ENCODE measurements at regions not wholly inside any gene's neighbourhood (a gene's known extent, or its start where the extent isn't known, plus 50 kb on each side); places are given as distances from the start of the nearest gene placed in this dataset.
"Not testable (repeated sequence)": the region's sequence is repeated elsewhere in the genome, so short reads cannot be mapped to it uniquely, and the experiment has no call there.

DNA sequence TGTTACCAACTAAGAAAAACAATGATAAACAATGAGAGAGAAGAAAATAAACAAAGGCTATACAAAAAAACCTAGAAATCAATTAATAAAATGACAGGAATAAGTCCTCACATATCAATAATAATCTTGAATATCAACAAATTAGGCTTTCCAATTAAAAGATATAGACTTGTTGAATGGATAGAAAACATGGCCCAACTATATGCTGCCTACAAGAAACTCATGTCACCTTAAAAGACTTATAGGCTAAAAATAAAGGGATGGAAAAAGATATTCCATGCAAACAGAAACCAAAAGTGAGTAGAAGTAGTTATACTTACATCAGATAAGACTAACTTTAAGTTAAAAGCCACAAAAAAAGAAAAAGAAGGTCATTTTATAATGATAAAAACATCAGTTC is 183.9 kb downstream of the MYRFL start:
- H3K9me3 ChIP-seq (ENCODE audit: control insufficient read depth, low read depth, low read length), result peaks cover 11% of the 10 kb centered on the region
- H3K36me3 ChIP-seq (ENCODE audit: control insufficient read depth, insufficient read depth, low read length), result no peaks in the 10 kb centered on the region
- H3K27ac ChIP-seq (ENCODE audit: low read length), result no peak overlapping the region
- H3K4me1 ChIP-seq (ENCODE audit: control insufficient read depth, insufficient read depth, low read length), result no peaks in the 10 kb centered on the region
- DNase-seq, result no peak
- no peaks in the 10 kb centered on the region for H3K27me3 ChIP-seq (ENCODE audit: control insufficient read depth, insufficient read depth, low read length)
- H3K4me3 ChIP-seq (ENCODE audit: low read length), result no peak overlapping the region

DNA sequence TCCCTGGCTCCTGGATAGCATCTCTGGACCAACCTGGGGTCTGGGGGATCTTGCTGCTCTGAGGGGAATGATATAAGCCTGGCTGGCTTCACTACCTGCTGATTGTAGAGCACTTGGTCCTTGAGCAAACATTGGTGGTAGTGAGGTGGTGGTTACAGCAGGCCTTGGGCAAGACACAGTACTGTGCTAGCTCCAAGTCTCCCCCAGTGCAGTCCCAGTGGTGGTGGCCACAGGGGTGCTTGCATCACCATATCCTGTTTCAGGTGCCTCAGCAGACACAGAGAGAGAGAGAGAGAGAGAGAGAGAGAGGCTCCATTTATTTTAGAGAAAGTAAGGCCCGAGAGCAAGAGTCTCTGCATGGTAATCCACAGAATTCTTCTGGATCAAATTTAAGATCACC is 186.3 kb downstream of the MYRFL start:
- Histone ChIP-seq H3K27ac (ENCODE audit: low read length) (no peak overlapping the region), H3K9me3 (ENCODE audit: control insufficient read depth, low read depth, low read length) (peaks cover 11% of the 10 kb centered on the region), H3K4me1 (ENCODE audit: control insufficient read depth, insufficient read depth, low read length) (no peaks in the 10 kb centered on the region), H3K36me3 (ENCODE audit: control insufficient read depth, insufficient read depth, low read length) (no peaks in the 10 kb centered on the region), H3K27me3 (ENCODE audit: control insufficient read depth, insufficient read depth, low read length) (no peaks in the 10 kb centered on the region), H3K4me3 (ENCODE audit: low read length) (no peak overlapping the region)
- no CpG with 5 or more reads among the region's 1 CpG for WGBS (ENCODE audit: insufficient coverage, low lambda C conversion rate)
- no peak for DNase-seq

DNA sequence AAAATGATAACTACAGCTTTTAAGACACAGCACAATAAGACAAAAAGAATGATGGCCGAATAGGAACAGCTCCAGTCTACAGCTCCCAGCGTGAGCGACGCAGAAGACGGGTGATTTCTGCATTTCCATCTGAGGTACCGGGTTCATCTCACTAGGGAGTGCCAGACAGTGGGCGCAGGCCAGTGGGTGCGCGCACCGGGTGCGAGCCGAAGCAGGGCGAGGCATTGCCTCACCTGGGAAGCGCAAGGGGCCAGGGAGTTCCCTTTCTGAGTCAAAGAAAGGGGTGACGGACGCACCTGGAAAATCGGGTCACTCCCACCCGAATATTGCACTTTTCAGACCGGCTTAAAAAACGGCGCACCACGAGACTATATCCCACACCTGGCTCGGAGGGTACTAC is 188.0 kb downstream of the MYRFL start:
- H3K36me3 ChIP-seq (ENCODE audit: control insufficient read depth, insufficient read depth, low read length); DNase-seq; H3K27ac ChIP-seq (ENCODE audit: low read length); H3K4me3 ChIP-seq (ENCODE audit: low read length); H3K4me1 ChIP-seq (ENCODE audit: control insufficient read depth, insufficient read depth, low read length); H3K9me3 ChIP-seq (ENCODE audit: control insufficient read depth, low read depth, low read length); H3K27me3 ChIP-seq (ENCODE audit: control insufficient read depth, insufficient read depth, low read length): not testable (repeated sequence)
- WGBS (ENCODE audit: insufficient coverage, low lambda C conversion rate), result no CpG with 5 or more reads among the region's 23 CpGs

DNA sequence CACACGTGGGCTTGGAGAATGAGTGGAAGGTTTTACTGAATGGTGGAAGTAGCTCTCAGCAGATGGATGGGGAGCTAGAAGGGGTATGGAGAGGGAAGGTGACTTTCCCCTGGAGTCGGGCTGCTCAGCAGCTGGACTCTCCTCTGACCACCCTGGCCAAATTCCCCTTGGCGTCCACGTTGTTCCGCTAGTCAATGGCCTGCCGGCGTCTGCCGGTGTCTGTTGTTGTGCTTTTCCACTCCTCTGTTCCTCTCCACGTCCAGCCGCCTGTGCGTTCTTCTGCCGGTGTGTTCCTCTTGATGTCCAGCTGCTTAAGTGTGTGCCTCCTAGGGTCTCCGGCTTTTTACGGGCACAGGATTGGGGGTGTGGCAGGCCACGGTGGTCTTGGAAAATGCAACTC is 203.5 kb downstream of the MYRFL start:
- DNase-seq, result no peak
- no peak overlapping the region for H3K4me3 ChIP-seq (ENCODE audit: low read length)
- peaks cover 7% of the 10 kb centered on the region for H3K9me3 ChIP-seq (ENCODE audit: control insufficient read depth, low read depth, low read length)
- no peaks in the 10 kb centered on the region for H3K4me1 ChIP-seq (ENCODE audit: control insufficient read depth, insufficient read depth, low read length)
- WGBS (ENCODE audit: insufficient coverage, low lambda C conversion rate), result 92% methylated on average over 2 of the region's 15 CpGs
- H3K27ac ChIP-seq (ENCODE audit: low read length), result no peak overlapping the region
- H3K36me3 ChIP-seq (ENCODE audit: control insufficient read depth, insufficient read depth, low read length), result no peaks in the 10 kb centered on the region
- H3K27me3 ChIP-seq (ENCODE audit: control insufficient read depth, insufficient read depth, low read length), result no peaks in the 10 kb centered on the region

DNA sequence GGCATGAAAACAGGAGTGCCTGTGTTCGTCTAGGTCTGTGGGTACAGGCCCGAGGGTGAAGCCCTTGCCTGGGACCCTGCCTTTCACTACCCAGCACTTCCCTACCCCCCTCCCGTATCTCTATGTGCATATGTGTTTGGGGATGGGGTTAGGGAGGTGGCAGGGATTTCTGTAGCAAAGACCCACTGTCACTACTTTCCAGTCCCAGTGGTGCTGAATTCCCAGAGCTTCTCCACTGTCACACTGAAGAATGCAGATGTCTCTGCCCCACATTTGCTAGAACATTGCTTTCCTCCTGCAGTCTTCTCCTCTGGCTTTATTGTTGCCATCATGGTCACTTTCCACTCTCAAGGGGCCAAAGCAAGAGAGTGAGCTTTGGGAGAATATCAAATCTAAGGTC is 203.9 kb downstream of the MYRFL start:
- DNase-seq, result no peak
- WGBS (ENCODE audit: insufficient coverage, low lambda C conversion rate), result no CpG with 5 or more reads among the region's 3 CpGs
- Histone ChIP-seq H3K27me3 (ENCODE audit: control insufficient read depth, insufficient read depth, low read length) (no peaks in the 10 kb centered on the region), H3K36me3 (ENCODE audit: control insufficient read depth, insufficient read depth, low read length) (no peaks in the 10 kb centered on the region), H3K27ac (ENCODE audit: low read length) (no peak overlapping the region), H3K4me1 (ENCODE audit: control insufficient read depth, insufficient read depth, low read length) (no peaks in the 10 kb centered on the region), H3K9me3 (ENCODE audit: control insufficient read depth, low read depth, low read length) (peaks cover 7% of the 10 kb centered on the region), H3K4me3 (ENCODE audit: low read length) (no peak overlapping the region)

DNA sequence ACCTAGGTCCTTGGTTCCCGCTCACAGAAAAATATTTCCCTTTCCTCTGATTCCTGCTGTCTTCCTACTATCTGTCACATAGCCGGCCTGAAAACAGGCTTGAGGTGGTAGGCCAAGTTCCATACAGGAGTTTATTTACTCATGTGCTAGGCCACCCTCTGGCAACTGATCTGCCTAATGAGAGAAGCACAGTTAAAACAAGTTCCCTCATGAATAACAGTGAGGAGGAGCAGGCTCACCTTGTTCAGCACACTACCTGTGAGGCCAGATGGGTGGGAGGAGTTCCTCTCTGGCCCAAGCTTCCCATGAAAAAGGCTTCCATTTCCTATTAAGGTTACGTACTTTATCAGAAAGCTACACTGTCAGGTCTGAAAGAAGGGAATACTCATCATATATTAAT is 206.0 kb downstream of the MYRFL start:
- Histone ChIP-seq H3K27ac (ENCODE audit: low read length) (no peak overlapping the region), H3K9me3 (ENCODE audit: control insufficient read depth, low read depth, low read length) (peaks cover 7% of the 10 kb centered on the region), H3K27me3 (ENCODE audit: control insufficient read depth, insufficient read depth, low read length) (no peaks in the 10 kb centered on the region), H3K36me3 (ENCODE audit: control insufficient read depth, insufficient read depth, low read length) (no peaks in the 10 kb centered on the region), H3K4me3 (ENCODE audit: low read length) (no peak overlapping the region), H3K4me1 (ENCODE audit: control insufficient read depth, insufficient read depth, low read length) (no peaks in the 10 kb centered on the region)
- no peak for DNase-seq
- WGBS (ENCODE audit: insufficient coverage, low lambda C conversion rate), result 100% methylated on average over 1 of the region's 3 CpGs

DNA sequence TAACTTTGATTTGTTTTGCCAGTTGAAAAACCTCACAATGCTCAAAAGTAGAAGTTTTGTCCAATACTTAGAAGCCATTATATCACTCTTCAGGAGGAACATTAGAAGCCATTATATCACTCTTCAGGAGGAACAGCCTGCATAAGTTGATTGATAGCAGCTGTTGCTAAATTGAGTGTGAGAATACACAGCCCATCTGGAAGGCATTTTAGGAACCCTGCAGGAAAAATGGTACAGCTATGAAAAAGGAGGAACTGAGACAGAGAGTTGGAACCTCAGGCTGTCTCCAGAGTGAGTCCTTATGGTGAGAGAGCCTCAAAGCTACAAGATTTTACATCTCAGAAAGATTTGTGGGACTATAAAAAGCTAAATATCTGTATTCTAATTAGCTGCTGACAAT is 207.0 kb downstream of the MYRFL start:
- Histone ChIP-seq H3K9me3 (ENCODE audit: control insufficient read depth, low read depth, low read length) (peaks cover 7% of the 10 kb centered on the region), H3K4me1 (ENCODE audit: control insufficient read depth, insufficient read depth, low read length) (no peaks in the 10 kb centered on the region), H3K36me3 (ENCODE audit: control insufficient read depth, insufficient read depth, low read length) (no peaks in the 10 kb centered on the region), H3K27ac (ENCODE audit: low read length) (no peak overlapping the region), H3K27me3 (ENCODE audit: control insufficient read depth, insufficient read depth, low read length) (no peaks in the 10 kb centered on the region), H3K4me3 (ENCODE audit: low read length) (no peak overlapping the region)
- no peak for DNase-seq

DNA sequence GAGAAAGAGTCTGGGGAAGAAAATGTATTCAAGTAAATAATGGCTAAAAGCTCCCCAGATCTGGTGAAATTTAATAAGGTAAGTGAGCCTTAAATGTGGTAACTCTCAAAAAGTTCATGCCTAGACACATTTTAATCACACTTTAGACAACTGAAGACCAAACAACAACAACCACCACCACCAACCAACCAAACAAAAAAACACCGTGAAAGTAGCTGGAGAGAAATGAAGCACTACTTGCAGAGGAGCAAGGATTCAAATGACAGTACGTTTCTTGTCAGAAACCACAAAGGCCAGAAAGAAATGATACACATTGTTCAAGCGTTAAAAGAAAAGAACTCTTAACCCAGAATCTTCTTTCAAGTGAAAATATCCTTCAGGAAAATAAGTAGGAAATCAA is 208.3 kb downstream of the MYRFL start:
- no peaks in the 10 kb centered on the region for H3K36me3 ChIP-seq (ENCODE audit: control insufficient read depth, insufficient read depth, low read length)
- H3K4me1 ChIP-seq (ENCODE audit: control insufficient read depth, insufficient read depth, low read length), result no peaks in the 10 kb centered on the region
- H3K27me3 ChIP-seq (ENCODE audit: control insufficient read depth, insufficient read depth, low read length), result no peaks in the 10 kb centered on the region
- H3K4me3 ChIP-seq (ENCODE audit: low read length), result no peak overlapping the region
- peaks cover 4% of the 10 kb centered on the region for H3K9me3 ChIP-seq (ENCODE audit: control insufficient read depth, low read depth, low read length)
- WGBS (ENCODE audit: insufficient coverage, low lambda C conversion rate), result 94% methylated on average over 3 of the region's 3 CpGs
- no peak for DNase-seq
- no peak overlapping the region for H3K27ac ChIP-seq (ENCODE audit: low read length)

DNA sequence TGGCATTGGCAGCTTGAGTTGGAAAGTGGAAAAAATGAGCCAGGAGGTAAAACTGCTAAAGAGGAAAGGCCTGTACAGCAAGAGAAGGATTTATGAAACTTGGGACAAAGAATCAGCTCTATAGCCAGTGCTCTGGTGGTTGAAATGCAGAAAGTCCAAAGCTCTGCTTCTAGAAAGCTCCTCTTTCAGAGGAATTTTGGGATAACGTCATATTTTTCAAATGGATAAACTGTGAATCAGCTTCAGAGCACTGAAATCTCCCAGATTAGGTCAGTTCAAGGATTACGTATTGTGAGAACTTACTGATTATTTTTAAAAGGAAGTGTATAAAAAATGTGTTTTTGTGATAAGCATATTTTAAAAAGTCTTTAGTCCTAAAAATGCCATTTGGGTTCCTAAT is 203.1 kb upstream of the CNOT2 start:
- Histone ChIP-seq H3K4me3 (ENCODE audit: low read length) (no peak overlapping the region), H3K4me1 (ENCODE audit: control insufficient read depth, insufficient read depth, low read length) (no peaks in the 10 kb centered on the region), H3K9me3 (ENCODE audit: control insufficient read depth, low read depth, low read length) (no peaks in the 10 kb centered on the region), H3K27ac (ENCODE audit: low read length) (no peak overlapping the region), H3K27me3 (ENCODE audit: control insufficient read depth, insufficient read depth, low read length) (no peaks in the 10 kb centered on the region), H3K36me3 (ENCODE audit: control insufficient read depth, insufficient read depth, low read length) (no peaks in the 10 kb centered on the region)
- no peak for DNase-seq
- 100% methylated on average over 2 of the region's 2 CpGs for WGBS (ENCODE audit: insufficient coverage, low lambda C conversion rate)

DNA sequence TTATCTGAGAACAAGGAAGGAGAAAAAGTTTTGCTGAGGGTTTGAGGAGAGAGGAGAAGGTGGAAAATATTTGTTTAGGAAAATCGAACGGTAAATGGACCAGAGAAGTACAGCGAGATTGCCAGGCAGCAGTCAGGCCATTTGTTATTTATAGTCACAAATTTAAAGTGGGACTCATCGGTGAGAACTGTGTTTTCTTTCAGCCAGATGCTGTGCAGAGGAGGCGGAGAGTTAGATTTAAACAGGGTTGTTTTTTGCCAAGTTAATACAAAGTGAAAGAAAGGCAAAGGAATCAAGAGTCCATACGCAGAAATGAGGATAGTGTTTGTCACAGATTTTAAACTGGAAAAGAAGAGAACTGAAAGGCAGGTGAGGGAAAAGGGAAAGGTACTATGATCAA is 200.6 kb upstream of the CNOT2 start:
- DNase-seq, result no peak
- 92% methylated on average over 5 of the region's 6 CpGs for WGBS (ENCODE audit: insufficient coverage, low lambda C conversion rate)

DNA sequence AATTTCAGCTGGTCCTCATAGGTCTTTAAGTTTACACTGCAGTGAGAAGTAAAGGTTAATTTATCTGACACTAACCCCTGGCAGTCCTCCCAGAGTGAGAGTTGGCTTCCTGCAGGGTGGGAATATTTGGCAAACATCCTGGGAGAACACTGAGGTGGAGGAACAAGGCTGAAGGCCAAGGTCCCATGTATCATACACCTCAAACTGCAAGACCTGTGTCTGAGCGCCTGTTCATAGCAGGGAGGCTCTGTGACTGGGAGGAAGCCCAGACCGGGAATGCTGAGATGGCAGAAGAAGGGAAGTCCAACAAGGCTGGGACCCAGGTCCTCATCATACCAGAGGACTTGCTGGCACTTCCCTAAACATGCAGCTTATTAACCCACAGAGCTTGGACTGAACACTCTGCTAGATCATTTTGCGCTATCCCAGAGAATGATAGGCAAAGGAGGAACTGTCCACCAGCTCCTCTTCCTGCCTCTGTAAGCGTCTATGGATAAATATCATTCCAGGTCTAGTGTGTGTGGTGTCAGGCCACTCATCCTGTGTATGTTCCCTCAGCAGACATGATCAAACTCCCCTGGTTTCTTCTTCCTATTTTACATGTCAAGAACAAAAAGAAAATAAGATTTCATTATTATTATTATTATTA is 199.6 kb upstream of the CNOT2 start:
- DNase-seq, result no peak
- no CpG with 5 or more reads among the region's 4 CpGs for WGBS (ENCODE audit: insufficient coverage, low lambda C conversion rate)
- H3K9me3 ChIP-seq (ENCODE audit: control insufficient read depth, low read depth, low read length), result no peaks in the 10 kb centered on the region
- H3K27ac ChIP-seq (ENCODE audit: low read length), result no peak overlapping the region
- H3K36me3 ChIP-seq (ENCODE audit: control insufficient read depth, insufficient read depth, low read length), result no peaks in the 10 kb centered on the region
- no peak overlapping the region for H3K4me3 ChIP-seq (ENCODE audit: low read length)
- H3K27me3 ChIP-seq (ENCODE audit: control insufficient read depth, insufficient read depth, low read length), result no peaks in the 10 kb centered on the region
- H3K4me1 ChIP-seq (ENCODE audit: control insufficient read depth, insufficient read depth, low read length), result peaks cover 7% of the 10 kb centered on the region

More for the DNA sequence above, 200.6 kb upstream of the CNOT2 start:
- Histone ChIP-seq H3K27ac (ENCODE audit: low read length) (no peak overlapping the region), H3K4me3 (ENCODE audit: low read length) (no peak overlapping the region), H3K4me1 (ENCODE audit: control insufficient read depth, insufficient read depth, low read length) (peaks cover 3% of the 10 kb centered on the region), H3K36me3 (ENCODE audit: control insufficient read depth, insufficient read depth, low read length) (no peaks in the 10 kb centered on the region), H3K27me3 (ENCODE audit: control insufficient read depth, insufficient read depth, low read length) (no peaks in the 10 kb centered on the region), H3K9me3 (ENCODE audit: control insufficient read depth, low read depth, low read length) (no peaks in the 10 kb centered on the region)
